ENCODE measurements at regions not wholly inside any gene's neighbourhood (a gene's known extent, or its start where the extent isn't known, plus 50 kb on each side); places are given as distances from the start of the nearest gene placed in this dataset. TPM values are rescaled to one million over a fixed set of nuclear protein-coding genes. Genes with fewer than 3 reads are reported as not detected.

DNA sequence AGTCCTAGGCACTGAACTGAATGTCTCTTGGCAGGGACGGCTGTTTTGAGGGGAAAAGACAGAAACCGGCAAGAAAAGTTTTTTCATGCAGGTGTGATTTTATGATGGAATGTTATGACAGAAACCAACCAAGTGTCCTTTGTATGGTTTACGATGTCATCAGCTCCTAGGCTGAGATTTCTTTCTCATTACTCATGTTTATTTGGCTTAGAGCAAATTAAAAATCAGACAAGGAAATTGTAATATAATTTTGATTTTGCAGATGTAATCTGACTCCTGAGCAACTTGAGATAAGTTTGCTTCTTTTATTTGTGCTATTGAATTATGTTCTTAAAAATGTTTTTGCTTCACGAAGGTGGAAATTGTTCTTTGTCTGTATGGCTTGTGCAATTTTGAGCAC, 58.8 kb upstream of the MAP3K7 start:
- POLR2A ChIA-PET, result no interaction called here

DNA sequence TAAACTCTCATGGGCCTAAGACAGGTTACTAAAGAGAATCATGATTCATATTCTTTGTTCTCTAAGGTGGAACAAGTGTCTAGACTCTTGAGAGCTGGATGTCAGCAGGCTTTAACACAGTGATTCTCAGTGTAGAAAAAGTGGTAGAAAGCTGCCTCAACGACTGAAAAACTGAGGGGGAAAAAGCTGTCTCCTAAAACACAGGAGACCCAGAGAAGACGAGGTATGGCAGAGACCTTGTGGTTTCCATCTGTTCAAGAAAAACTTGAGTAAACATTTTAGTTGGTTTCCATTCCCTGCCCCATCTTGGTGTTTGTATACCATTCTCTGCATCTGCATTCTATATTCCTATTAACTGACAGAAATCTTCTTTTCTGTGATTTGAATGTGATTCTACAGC, 57.6 kb upstream of the MAP3K7 start:
- ATAC-seq (no peak), DNase-seq (no peak)
- H3K4me3 Mint-ChIP-seq, result no peak overlapping the region
- H3K27ac Mint-ChIP-seq, result no peak overlapping the region
- POLR2A ChIA-PET, result no interaction called here
- H3K4me1 Mint-ChIP-seq, result no peaks in the 10 kb centered on the region
- peaks cover 0 to 5% (median under 1%) of the 10 kb centered on the region in 9 donors for H3K9me3 Mint-ChIP-seq
- H3K36me3 Mint-ChIP-seq, result peaks cover 0 to 8% (median 0%) of the 10 kb centered on the region in 3 donors
- H3K27me3 Mint-ChIP-seq, result peaks cover 9 to 28% (median 18%) of the 10 kb centered on the region in 5 donors

More for the DNA sequence above, 58.8 kb upstream of the MAP3K7 start:
- Mint-ChIP-seq H3K4me3 (no peak overlapping the region), H3K27me3 (peaks cover 5 to 19% (median 13%) of the 10 kb centered on the region in 5 donors), H3K4me1 (no peaks in the 10 kb centered on the region), H3K9me3 (no peaks in the 10 kb centered on the region), H3K27ac (no peak overlapping the region), H3K36me3 (no peaks in the 10 kb centered on the region)
- no peak for DNase-seq
- ATAC-seq, result no peak

DNA sequence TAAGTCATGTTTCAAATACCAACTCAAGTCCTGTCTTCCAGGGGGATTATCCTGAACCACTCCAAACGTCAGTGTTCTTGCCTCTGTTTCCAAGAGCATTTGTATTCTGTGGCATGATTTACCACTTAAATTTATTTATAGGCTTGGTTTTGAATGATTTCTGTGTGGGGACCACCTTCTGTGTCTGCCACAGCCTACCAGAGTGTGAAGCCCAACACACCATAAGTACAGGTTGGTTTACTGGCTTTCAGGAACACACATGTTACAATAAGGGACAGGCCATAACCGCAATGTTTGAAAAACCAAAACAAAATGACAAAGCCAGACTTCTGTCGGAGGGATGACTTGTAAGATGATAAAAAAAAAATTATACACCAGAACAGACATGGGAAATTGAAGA, 56.5 kb upstream of the MAP3K7 start:
- Mint-ChIP-seq H3K27me3 (peaks cover 13 to 35% (median 21%) of the 10 kb centered on the region in 5 donors), H3K4me1 (no peaks in the 10 kb centered on the region), H3K4me3 (no peak overlapping the region), H3K9me3 (peaks cover under 1 to 15% (median 9%) of the 10 kb centered on the region in 9 donors), H3K36me3 (peaks cover 0 to 13% (median 0%) of the 10 kb centered on the region in 3 donors), H3K27ac (peak overlapping the region in 1 of 10 donors; percentile 25)
- ATAC-seq (no peak), DNase-seq (no peak)
- POLR2A ChIA-PET, result no interaction called here

DNA sequence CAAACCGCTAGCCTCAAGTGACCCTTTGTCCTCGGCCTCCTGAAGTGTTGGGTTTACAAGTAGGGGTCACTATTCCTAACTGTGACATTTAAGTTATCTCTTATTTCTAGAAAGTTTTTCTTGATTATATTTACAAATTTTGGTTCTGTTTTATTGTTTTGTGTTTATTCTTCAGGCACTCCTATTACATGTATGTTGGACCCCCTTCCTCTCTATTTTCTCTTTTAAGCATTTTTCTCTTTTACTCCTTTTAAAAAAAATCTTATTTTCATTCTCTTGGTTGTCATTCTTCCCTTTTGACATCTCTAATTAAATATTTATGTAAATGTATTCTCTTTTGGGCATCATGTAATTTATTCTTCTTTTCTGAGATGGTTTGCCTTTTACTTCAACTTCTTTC, 50.4 kb upstream of the MAP3K7 start:
- ATAC-seq (no peak), DNase-seq (no peak)
- Mint-ChIP-seq H3K27me3 (peaks cover 15 to 39% (median 28%) of the 10 kb centered on the region in 5 donors), H3K4me1 (no peaks in the 10 kb centered on the region), H3K36me3 (peaks cover 0 to 31% (median 4%) of the 10 kb centered on the region in 3 donors), H3K27ac (no peak overlapping the region), H3K4me3 (no peak overlapping the region), H3K9me3 (peaks cover 5 to 31% (median 22%) of the 10 kb centered on the region in 9 donors)
- POLR2A ChIA-PET, result no interaction called here

Small RNAs in the stretch of these regions (microRNA-seq; reads per million reads assigned to microRNA genes)
- not detected for gene MIR4643 (ENCODE audit: borderline microRNAs expressed)

All from naive thymus-derived CD8-positive, alpha-beta T cell (primary cell).